ENCODE measurements at regions not wholly inside any gene's neighbourhood (a gene's known extent, or its start where the extent isn't known, plus 50 kb on each side); places are given as distances from the start of the nearest gene placed in this dataset.

GRCh38 chr5:158268286-158268685 lies 409.3 kb upstream of the CLINT1 start:
- no peak overlapping the region for H3K4me2 ChIP-seq (ENCODE audit: low read depth, low read length)
- no peak overlapping the region for H3K27ac ChIP-seq (ENCODE audit: low read length)
- H2AFZ ChIP-seq (ENCODE audit: low read length): no peak overlapping the region
- TF ChIP-seq CTCF (IDR thresholded peaks at IDR 0.05; ENCODE audit: low read length): no peak
- no peak for TF ChIP-seq EZH2phosphoT487 (IDR thresholded peaks at IDR 0.05; ENCODE audit: low read length)
- no peak for TF ChIP-seq EZH2 (optimal IDR thresholded peaks at IDR 0.05; ENCODE audit: low read depth, low read length)
- no peaks in the 10 kb centered on the region for H3K79me2 ChIP-seq (ENCODE audit: low read length)
- H3K4me1 ChIP-seq (ENCODE audit: low read length): peaks cover 20% of the 10 kb centered on the region
- H3K4me3 ChIP-seq (ENCODE audit: low read length): no peak overlapping the region
- H3F3A ChIP-seq (ENCODE audit: insufficient read depth, low read length): no peaks in the 10 kb centered on the region
- no peaks in the 10 kb centered on the region for H4K20me1 ChIP-seq (ENCODE audit: insufficient read depth, low read length)
- no peak overlapping the region for H3K9ac ChIP-seq (ENCODE audit: low read length)
- H3K27me3 ChIP-seq (replicated peaks; ENCODE audit: insufficient read depth, low read length): no peaks in the 10 kb centered on the region
- no peaks in the 10 kb centered on the region for H3K9me3 ChIP-seq (replicated peaks; ENCODE audit: insufficient read depth, low read length)
- no peak for DNase-seq
- H3K36me3 ChIP-seq (replicated peaks; ENCODE audit: insufficient read depth, low read length): no peaks in the 10 kb centered on the region
- H3K9me2 ChIP-seq (replicated peaks; ENCODE audit: insufficient read depth, low read length): no peaks in the 10 kb centered on the region

- no peak for DNase-seq
- no peak overlapping the region for H3K4me2 ChIP-seq (ENCODE audit: low read depth, low read length)
- no peaks in the 10 kb centered on the region for H4K20me1 ChIP-seq (ENCODE audit: insufficient read depth, low read length)
- H3K9ac ChIP-seq (ENCODE audit: low read length): no peak overlapping the region
- no peak overlapping the region for H2AFZ ChIP-seq (ENCODE audit: low read length)
- no peaks in the 10 kb centered on the region for H3F3A ChIP-seq (ENCODE audit: insufficient read depth, low read length)
- no peaks in the 10 kb centered on the region for H3K27me3 ChIP-seq (replicated peaks; ENCODE audit: insufficient read depth, low read length)
- H3K4me1 ChIP-seq (ENCODE audit: low read length): peaks cover 20% of the 10 kb centered on the region
- no peaks in the 10 kb centered on the region for H3K9me2 ChIP-seq (replicated peaks; ENCODE audit: insufficient read depth, low read length)
- H3K36me3 ChIP-seq (replicated peaks; ENCODE audit: insufficient read depth, low read length): no peaks in the 10 kb centered on the region
- H3K79me2 ChIP-seq (ENCODE audit: low read length): no peaks in the 10 kb centered on the region
- no peak overlapping the region for H3K4me3 ChIP-seq (ENCODE audit: low read length)
- H3K27ac ChIP-seq (ENCODE audit: low read length): no peak overlapping the region
- TF ChIP-seq CTCF (IDR thresholded peaks at IDR 0.05; ENCODE audit: low read length) (no peak), EZH2phosphoT487 (IDR thresholded peaks at IDR 0.05; ENCODE audit: low read length) (no peak), EZH2 (optimal IDR thresholded peaks at IDR 0.05; ENCODE audit: low read depth, low read length) (no peak)
- H3K9me3 ChIP-seq (replicated peaks; ENCODE audit: insufficient read depth, low read length): no peaks in the 10 kb centered on the region
Observed at GRCh38 chr5:158267228-158267627, 408.3 kb upstream of the CLINT1 start.

- Histone ChIP-seq H3F3A (ENCODE audit: insufficient read depth, low read length) (no peaks in the 10 kb centered on the region), H4K20me1 (ENCODE audit: insufficient read depth, low read length) (no peaks in the 10 kb centered on the region), H3K4me1 (ENCODE audit: low read length) (peaks cover 25% of the 10 kb centered on the region), H3K27me3 (replicated peaks; ENCODE audit: insufficient read depth, low read length) (no peaks in the 10 kb centered on the region), H2AFZ (ENCODE audit: low read length) (no peak overlapping the region), H3K9me2 (replicated peaks; ENCODE audit: insufficient read depth, low read length) (no peaks in the 10 kb centered on the region), H3K79me2 (ENCODE audit: low read length) (no peaks in the 10 kb centered on the region), H3K36me3 (replicated peaks; ENCODE audit: insufficient read depth, low read length) (no peaks in the 10 kb centered on the region), H3K4me3 (ENCODE audit: low read length) (no peak overlapping the region), H3K9me3 (replicated peaks; ENCODE audit: insufficient read depth, low read length) (no peaks in the 10 kb centered on the region), H3K9ac (ENCODE audit: low read length) (no peak overlapping the region), H3K4me2 (ENCODE audit: low read depth, low read length) (no peak overlapping the region), H3K27ac (ENCODE audit: low read length) (no peak overlapping the region)
- no peak for DNase-seq
- TF ChIP-seq EZH2 (optimal IDR thresholded peaks at IDR 0.05; ENCODE audit: low read depth, low read length) (no peak), CTCF (IDR thresholded peaks at IDR 0.05; ENCODE audit: low read length) (no peak), EZH2phosphoT487 (IDR thresholded peaks at IDR 0.05; ENCODE audit: low read length) (no peak)
Observed at GRCh38 chr5:158265931-158266700, 407.2 kb upstream of the CLINT1 start.

Data from MM.1S (cell line).